Right ventricle myocardium superior (tissue), 1 donor: ENCODE measurements at regions not wholly inside any gene's neighbourhood (a gene's known extent, or its start where the extent isn't known, plus 50 kb on each side); places are given as distances from the start of the nearest gene placed in this dataset.

Source experiments
- ATAC-seq: fragments of 200-7000 bp; cut with Tn5 transposase; one replicate; pipeline ENCODE4 v1.9.1; 2020; ENCODE audit warnings: mild to moderate bottlenecking; ENCODE audit not compliant: poor library complexity
- DNase-seq: peaks from one replicate; pipeline ENCODE4 v3.0.0-alpha.2; 2020
- intact Hi-C: fragments of 100-400 bp; cut with DNase I; formaldehyde crosslinking; loops from one replicate; pipeline ENCODE4 v1.11.2; 2022
- donor health status: DM: no; HTN: yes; CAD: no; lungs with severe emphysema.

DNA sequence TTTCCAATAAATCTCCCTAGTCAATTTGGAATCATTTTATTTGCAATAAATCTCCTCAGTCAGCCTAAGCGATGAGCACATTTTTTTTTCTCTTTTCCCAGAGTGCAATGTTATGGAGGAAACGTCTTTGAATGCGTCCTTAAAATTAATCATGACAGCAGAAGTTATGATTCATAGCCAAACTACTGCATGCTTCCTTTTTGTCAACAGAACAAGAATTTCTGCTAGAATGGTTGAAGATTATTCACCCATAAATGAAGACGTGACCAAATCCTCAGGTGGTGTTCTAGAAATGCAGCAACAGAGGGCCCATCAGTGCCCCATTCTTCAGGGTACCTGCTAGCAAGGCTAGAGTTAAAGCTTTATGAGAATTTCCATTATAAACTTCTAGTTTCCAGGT is 407.9 kb upstream of the PKN2 start:
- ATAC-seq (no peak), DNase-seq (no peak)
- intact Hi-C loops: no loop called here

DNA sequence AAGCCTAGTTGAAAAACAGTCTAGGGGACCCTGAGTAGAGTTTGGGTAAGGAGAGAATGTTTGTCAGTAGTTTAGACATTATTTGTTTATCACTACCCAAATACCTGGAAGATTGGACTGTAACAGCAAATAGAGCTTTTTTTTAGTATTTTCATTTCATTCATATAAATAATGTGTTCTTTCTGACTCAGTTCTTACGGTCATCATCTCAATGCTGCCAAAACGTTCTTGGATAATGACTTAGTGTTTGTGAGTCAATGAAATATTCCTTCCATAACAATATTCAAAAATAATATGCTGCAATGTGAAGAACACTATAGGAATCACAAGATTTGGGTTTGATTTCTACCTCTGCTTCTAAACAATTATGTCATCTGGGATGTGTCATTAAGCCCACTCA is 400.0 kb upstream of the PKN2 start:
- DNase-seq (no peak), ATAC-seq (no peak)
- intact Hi-C loops: no loop called here

DNA sequence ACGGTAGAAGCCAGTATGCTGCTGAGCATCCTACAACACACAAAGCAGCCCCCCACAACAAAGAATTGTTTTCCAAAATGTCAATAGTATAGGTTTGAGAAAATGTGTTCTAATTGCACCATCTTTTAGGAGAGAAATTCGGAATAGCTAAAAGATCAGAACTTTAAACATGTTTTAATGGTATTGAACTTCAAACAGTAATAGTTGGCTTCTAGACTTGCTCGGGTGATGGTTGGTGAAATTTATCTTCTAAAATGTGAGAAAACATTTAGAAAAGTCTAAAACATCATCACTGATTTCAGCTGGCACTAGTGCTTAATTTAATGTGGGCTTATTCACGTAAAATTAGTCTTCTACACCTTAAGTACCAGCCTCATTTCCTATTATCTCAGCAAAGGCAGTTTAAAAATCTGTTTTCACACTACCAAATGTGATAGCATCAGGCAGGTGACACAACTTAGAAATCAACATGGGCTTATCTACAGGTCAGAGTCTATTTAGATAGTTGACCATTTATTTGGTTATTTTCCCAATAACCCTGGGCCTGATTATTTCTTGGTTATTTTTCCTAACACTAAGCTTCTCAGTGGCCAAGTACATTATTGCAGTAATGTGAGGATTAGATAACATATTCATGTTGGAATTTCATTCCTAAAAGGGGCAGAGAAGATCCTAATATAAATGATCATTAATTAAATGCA is 399.3 kb upstream of the PKN2 start:
- ATAC-seq (no peak), DNase-seq (no peak)
- intact Hi-C loops: no loop called here

DNA sequence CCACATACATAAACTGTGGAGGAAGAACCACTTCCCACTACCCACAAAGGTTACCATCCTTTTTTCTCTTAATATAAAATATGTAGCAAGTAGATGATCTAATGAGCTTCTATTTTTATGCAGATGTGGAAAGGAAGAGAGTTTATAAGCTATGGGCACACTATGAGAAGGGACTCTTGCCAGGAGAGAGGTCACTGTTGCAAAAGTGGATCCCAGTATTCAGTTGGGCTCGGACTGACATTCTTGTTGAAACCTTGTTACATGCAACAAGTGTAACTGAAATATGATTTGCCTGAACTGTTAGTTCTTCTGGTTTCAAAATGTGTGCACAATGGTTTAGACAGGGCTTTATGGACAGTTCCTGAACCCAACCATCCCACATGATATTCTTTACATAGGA is 397.4 kb upstream of the PKN2 start:
- intact Hi-C loops: no loop called here
- no peak for ATAC-seq

DNA sequence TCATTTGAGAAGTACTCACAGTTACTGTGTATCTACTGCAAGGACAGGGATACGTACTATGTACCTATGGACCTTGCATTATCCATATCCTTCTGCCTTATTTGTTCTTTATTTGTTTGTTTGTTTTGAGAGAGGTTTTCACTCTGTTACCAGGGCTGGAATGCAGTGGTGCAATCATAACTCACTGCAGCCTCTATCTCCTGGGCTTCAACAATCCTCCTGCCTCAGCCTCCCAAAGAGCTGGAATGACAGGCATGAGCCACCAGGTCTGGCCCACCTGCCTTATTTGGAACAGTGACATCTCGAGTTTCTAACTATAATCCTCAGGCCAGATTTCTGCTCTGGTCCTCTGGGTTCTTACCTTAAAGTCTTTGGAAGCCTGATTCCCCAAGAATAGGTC is 395.5 kb upstream of the PKN2 start:
- intact Hi-C loops: no loop called here
- no peak for ATAC-seq
- DNase-seq: no peak

More for the DNA sequence above, 397.4 kb upstream of the PKN2 start:
- DNase-seq: no peak

DNA sequence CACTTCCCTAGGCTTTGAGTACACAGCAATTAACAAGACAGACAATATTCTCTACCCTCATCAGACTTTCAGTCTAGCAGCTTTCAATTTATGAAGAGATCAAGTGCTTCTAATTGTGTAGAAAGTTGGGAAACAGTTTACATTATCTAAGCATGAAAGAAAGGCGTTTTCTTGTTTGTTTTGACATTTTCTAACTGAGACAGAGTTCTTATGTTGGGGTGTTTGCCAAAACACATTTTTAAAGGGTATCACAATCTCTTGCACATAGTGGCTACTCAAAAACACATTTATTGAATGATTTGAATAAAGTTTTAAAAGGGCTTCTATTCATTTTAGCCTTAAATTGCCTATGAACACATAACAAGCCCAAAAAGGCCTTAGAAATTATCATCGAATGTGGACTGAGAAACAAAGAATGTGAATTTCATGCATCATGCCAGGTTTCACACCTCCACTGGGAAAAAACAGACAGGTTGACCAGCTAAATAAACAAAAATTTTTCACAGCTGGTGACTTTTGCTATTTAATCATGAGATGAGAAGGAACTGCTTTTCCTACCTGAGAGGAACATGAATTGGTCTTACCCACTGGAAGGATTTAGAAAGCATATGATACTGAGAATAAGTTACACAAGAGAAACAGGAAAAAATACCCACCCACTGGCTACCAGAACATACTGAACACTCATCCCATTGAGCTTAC is 394.5 kb upstream of the PKN2 start:
- intact Hi-C loops: loop anchor here (10.0 kb wide), 1 partner anchor 105 kb away; no protein-coding TSS in a partner anchor
- ATAC-seq: no peak
- DNase-seq: no peak

DNA sequence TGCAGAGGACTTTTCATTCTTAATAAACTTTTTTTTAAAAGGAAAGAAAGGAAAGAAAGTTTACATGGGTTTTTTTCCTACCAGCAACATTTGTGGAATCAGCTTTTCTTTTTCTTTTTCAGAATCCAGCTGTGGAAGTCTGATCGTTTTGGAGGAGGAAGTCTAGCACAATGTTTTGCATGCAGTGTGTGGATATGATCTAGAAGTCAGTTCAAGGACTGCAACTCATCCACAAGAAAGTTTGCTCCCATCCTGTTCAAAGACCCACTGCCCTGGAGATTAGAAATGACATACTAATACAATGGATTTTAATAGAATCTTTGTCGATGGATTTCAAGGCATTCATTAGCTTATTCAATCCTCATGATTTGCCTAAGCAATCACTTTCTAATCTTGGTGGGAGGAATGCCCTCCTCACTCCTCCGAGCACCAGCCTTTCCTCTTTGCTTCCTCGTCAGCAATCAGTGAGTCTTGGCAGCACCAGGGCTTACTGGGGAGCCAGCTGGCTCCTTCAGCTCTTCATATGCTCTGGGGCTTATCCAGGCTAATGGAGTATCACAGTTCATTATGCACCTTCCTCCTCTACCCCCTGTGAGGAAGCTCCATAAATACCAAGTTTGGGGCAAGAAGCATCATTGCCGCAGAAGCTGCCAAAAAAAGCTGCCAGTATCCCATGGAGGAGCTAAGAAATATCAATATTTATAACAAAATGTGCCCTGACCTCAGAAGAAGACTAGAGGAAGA is 392.3 kb upstream of the PKN2 start:
- intact Hi-C loops: loop anchor here (10.0 kb wide), 1 partner anchor 107 kb away; no protein-coding TSS in a partner anchor
- ATAC-seq (no peak), DNase-seq (no peak)

DNA sequence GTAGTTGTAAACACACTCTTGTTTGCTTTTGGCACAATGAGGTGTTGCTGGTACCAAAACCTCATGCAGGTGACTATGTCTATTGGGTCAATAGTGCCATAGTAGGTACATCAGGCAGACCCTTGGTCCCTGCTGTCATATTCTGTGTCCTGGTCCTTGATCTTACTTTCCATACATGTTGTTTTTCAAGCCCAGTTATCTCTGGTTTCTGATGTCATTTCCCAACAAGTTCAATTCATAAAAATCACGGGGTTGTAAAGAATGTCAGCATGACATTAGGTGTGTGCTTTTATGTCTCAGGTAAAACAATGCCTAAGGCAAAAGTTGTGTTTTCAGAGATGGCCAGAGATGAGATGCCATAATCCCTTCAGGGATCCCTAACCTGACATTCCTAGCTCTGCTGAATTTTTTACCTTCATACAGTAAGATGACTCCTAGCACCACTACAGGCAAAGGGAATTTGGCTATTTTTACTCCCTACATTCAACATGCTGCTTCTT is 390.3 kb upstream of the PKN2 start:
- DNase-seq: no peak
- intact Hi-C loops: loop anchor here (10.0 kb wide), 1 partner anchor 109 kb away; no protein-coding TSS in a partner anchor
- ATAC-seq: no peak

DNA sequence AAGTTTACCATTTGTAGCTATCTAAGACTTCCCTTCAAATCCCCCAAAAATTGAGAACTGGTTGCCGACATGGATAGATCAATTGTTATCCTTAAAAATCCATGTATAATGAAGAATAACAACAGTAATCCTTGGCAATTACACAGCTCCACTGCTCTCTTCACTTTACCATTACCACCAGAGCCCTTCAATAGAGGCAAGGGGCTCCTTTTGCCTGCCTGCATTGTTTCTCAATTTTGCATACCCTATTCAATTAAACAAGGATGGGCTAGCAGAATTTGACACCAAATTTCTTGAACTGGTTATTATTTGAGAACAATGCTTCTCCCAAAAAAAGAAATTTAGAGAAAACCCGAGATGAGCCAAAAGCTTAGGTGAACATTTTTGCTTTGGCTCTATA is 387.8 kb upstream of the PKN2 start:
- ATAC-seq (no peak), DNase-seq (no peak)
- intact Hi-C loops: loop anchor here (10.0 kb wide), 1 partner anchor 111 kb away; no protein-coding TSS in a partner anchor

DNA sequence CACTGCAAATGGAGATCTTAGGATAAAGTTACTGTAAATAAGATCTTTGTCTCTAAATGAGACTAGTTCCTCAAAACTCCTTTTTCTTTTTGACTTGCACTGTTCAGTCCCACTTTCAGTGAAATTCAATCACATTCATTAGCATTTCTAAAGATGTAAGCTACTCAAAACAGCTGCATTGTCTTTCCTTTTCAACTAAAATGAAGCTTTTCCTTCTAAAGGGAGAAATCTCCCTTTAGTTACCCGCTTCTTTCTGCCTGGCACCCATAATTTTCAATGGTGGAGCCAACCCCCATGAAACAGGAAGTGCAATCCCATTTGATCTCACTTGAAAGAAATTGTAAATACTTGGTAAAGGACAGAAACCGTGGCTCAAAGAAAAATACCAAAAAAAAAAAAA is 387.4 kb upstream of the PKN2 start:
- intact Hi-C loops: loop anchor here (10.0 kb wide), 1 partner anchor 112 kb away; no protein-coding TSS in a partner anchor
- ATAC-seq: no peak
- DNase-seq: no peak

DNA sequence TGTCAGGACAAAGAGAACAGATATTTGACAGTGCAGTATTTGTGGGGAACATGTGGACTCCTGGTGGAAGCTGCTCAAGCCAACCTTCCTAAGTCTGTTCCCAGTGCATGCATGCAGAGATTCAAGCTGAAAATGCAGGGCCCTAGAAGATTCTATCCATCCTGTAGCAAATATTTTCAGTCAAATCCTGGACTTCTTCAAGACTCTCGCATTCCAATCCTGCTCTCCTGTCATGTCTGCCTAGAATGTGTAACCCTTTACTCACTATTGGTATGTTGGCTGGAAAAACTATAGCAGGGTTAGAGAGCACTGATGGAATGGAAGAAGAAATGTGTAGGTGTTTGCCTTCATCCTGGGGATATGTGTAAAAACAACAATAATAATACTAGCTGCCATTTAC is 385.6 kb upstream of the PKN2 start:
- intact Hi-C loops: loop anchor here (10.0 kb wide), 1 partner anchor 114 kb away; no protein-coding TSS in a partner anchor
- ATAC-seq (no peak), DNase-seq (no peak)

DNA sequence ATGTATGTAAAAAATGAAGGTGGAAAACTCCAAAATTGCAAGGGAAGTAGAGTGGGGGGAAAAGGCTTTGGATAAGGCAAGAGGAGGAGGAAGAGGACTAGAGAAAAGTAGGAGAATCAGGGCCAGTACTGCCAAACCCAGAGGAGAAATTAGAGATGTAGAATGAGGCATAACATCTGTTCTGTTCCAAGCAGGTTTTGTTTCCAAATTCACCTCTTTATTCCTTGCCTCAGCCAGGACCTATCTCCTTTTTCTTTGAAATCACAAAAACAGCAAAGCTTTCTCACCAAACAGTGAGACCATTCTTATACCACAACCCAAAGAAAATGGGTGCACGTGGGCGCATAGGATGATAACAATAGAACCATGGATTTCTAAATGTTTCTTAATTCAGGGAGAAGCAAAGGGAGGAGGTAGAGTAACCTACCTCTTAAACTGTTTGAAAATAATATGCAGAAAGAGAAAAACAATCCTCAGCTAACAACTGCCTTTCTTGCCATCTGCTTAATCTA is 383.3 kb upstream of the PKN2 start:
- no peak for ATAC-seq
- intact Hi-C loops: loop anchor here (10.0 kb wide), 1 partner anchor 1006 kb away; no protein-coding TSS in a partner anchor
- no peak for DNase-seq

DNA sequence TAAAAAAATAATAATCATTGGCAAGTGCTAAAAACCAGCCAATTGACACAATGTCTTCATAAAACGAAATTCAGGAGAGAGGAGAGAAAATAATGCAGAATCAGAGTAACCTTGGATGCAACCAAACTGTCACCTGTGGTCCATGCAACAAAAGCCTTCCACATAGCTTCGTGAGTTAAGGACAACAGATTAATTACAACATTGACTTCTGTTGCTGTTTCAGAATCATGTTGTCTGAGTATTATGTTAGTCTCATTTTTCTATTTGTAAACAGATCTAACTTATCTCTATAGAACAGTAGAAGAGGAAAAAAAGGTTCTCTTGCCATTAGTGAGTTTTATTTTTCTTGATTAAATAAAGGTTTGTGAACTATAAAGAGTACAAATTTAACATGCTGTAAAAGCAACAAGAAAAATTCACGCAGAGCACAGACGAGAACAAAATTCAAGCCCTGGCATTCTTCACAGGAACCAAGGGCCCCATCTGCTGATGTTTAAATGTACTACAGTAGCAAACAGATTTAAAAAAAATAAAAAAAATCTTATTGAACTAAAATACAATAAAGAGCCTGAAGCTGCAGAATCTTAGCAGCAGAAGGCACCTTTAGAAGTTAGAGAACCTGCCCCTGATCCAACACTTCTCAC is 381.1 kb upstream of the PKN2 start:
- intact Hi-C loops: loop anchor here (10.0 kb wide), 1 partner anchor 1008 kb away; no protein-coding TSS in a partner anchor
- peak; percentile 52 for ATAC-seq
- no peak for DNase-seq

DNA sequence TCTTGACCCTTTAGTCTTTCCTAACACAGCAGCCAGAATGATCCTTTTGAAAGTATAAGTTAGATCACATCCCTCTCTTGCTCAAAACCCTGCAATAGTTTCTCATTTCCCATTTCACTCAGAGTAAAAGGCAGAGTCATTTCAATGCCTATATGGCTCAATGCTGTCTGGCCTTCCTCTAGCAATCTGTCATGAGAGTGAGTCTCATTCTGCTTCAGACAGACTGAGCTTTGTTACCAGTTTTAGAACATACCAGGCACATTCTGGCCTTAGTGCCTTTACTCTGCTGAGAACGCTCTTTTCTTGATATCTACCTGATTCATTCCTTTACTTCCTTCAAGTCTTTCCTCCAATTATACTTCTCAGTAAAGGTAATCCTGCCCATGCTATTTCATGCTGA is 372.8 kb upstream of the PKN2 start:
- intact Hi-C loops: no loop called here
- ATAC-seq: no peak
- DNase-seq: no peak

DNA sequence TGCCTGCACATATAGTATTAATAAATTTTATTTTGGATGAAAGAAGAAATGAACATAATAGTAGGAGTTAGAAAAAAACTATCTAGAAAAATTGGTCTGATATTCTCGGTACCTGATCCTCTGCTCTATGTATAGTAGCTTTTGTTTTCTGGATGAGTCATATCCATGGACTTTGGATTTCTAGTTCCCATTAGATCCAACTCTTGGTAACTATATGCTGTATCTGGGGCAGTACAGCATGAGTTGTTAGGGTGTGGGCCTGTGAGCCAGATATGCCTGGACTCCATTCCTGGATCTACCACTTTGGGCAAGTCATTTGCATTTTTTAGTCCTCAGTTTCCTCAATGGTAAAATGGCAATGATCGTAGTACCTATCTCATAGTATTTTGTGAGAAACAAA is 372.2 kb upstream of the PKN2 start:
- intact Hi-C loops: no loop called here
- DNase-seq (no peak), ATAC-seq (no peak)

DNA sequence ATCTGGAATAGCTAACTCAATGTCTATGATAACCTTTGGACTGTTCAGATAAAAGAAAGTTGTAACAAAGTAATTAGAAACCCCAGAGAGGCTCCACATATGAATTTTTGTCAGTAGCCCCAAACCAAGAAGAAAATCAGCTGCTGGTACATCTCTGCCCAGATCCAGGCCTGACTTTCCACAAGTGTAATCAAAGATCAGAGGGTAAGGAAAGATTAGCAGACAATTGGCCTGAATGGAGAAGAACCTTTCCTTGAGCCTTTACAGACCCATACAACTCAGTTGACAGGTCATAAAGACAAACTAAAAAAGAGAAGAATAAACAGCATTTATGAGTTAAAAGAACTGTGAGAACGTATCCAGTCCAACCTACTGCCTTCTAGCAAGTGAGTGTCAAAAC is 366.7 kb upstream of the PKN2 start:
- no peak for ATAC-seq
- intact Hi-C loops: no loop called here
- no peak for DNase-seq

DNA sequence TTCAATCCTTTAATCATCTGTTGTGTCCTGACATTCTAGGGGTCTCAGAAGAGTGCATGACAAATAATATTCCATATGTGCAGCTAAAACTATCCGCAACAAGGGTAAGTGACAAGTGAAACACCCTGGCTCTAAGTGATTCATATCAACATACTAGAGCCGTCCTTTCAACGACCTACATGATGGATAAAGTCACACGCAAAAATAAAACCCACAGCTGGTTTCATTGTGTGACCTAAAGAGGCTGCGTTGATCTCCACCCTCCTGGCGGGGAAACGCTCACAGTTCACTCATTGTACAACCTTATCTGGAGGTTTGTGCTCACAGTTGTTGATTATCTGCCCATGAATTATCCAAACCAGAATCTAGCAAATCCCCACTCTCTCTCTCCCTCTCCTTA is 365.3 kb upstream of the PKN2 start:
- ATAC-seq (peak; percentile 48), DNase-seq (no peak)
- intact Hi-C loops: no loop called here

DNA sequence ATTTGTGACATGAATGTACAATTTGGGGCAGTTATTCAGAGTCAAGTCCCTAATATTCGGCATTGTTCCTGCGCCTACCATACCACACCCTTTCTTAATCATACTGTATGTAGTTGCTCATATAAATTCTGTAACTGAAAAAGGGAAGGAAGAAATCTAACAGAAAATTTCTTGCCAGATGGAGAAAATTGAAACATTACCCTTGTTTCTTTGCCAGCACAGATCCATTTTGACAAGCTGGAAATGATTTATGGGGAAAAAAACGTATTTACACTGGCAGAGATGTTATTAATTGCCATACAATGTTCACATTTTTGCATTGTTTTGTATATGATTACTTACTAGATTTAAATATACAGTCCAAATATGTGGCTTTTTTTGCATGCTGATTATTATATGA is 363.8 kb upstream of the PKN2 start:
- ATAC-seq: no peak
- intact Hi-C loops: no loop called here

DNA sequence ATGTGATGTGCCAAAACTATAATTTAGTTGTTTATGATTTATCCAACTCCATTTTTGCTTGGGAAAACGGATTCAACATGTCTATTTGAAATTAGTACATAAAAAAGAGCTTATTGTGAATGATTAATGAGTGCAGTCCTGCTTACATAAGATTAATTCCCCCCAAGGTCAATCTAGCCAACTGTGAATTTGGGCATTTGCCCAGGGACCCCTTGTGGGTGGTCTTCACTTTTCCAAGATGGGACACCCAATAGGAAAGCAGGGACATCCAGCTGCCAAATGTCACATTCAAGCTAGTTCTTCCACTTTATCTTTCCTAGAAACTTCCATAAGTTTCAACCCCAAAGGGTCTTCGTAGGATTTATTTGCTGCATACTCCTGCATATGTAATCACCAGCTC is 362.4 kb upstream of the PKN2 start:
- ATAC-seq (no peak), DNase-seq (no peak)
- intact Hi-C loops: no loop called here

More for the DNA sequence above, 363.8 kb upstream of the PKN2 start:
- DNase-seq: no peak
